PC-9 (cell line): ENCODE measurements at regions not wholly inside any gene's neighbourhood (a gene's known extent, or its start where the extent isn't known, plus 50 kb on each side); places are given as distances from the start of the nearest gene placed in this dataset.

Experiments
- EZH2 ChIP-seq: fragments of 200-600 bp; sonication (generic); IDR thresholded peaks from 2 replicates; pipeline ENCODE4 v1.8.0; 2017; ENCODE audit warnings: antibody characterized with exemption, low read depth
- TF ChIP-seq, protein P1 (sequence below): fragments of 200-600 bp; sonication (generic); conservative IDR thresholded peaks from 2 replicates; pipeline ENCODE4 v1.6.1; 2017; ENCODE audit warnings: mixed run types, antibody characterized with exemption, mild to moderate bottlenecking, moderate library complexity

DNA sequence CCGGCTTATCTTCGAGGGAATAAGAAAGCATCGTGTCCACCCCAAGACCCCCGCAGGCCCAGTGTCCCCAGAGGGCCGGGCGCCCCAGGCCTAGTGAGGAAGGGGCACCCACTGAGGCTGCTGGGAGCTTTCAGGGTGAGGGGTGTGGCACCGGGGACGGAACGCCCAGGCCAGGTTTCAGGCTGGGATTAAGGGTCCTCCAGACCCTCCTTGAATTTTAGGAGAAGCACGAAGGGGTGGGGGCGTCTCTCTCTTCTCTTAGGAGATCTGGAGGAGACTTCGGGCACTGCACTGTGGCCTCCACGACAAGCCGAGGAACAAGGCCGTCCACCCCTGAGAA, 96.8 kb downstream of the PDGFA start:
- TF ChIP-seq, protein P1, sequence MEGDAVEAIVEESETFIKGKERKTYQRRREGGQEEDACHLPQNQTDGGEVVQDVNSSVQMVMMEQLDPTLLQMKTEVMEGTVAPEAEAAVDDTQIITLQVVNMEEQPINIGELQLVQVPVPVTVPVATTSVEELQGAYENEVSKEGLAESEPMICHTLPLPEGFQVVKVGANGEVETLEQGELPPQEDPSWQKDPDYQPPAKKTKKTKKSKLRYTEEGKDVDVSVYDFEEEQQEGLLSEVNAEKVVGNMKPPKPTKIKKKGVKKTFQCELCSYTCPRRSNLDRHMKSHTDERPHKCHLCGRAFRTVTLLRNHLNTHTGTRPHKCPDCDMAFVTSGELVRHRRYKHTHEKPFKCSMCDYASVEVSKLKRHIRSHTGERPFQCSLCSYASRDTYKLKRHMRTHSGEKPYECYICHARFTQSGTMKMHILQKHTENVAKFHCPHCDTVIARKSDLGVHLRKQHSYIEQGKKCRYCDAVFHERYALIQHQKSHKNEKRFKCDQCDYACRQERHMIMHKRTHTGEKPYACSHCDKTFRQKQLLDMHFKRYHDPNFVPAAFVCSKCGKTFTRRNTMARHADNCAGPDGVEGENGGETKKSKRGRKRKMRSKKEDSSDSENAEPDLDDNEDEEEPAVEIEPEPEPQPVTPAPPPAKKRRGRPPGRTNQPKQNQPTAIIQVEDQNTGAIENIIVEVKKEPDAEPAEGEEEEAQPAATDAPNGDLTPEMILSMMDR, result no peak
- no peak for TF ChIP-seq EZH2
